Ovary (tissue), 7 donors: ENCODE measurements at regions not wholly inside any gene's neighbourhood (a gene's known extent, or its start where the extent isn't known, plus 50 kb on each side); places are given as distances from the start of the nearest gene placed in this dataset.

Experiments
- DNase-seq, 5 donors: peaks; one replicate each; pipeline ENCODE4 v3.0.0-alpha.2; 2019 to 2020
- H3K27ac ChIP-seq, 2 donors: fragments of 200-600 bp; one replicate each; pipeline versions ENCODE4 v1.5.1 to v1.8.0; 2019 to 2022
- H3K27me3 ChIP-seq: fragments of 200-600 bp; one replicate; pipeline ENCODE4 v1.8.0; 2022
- H3K36me3 ChIP-seq: fragments of 200-600 bp; sonication (generic); one replicate; pipeline ENCODE4 v1.5.1; 2019
- H3K4me1 ChIP-seq: one replicate; pipeline ENCODE4 v1.8.1; 2013; ENCODE audit warnings: mild to moderate bottlenecking, moderate library complexity; ENCODE audit not compliant: insufficient read depth
- H3K4me3 ChIP-seq: fragments of 200-600 bp; sonication (generic); one replicate; pipeline ENCODE4 v1.5.1; 2017
- H3K9me3 ChIP-seq, 2 donors: fragments of 200-600 bp in 1 of 2; sonication (generic) in 1 of 2; one replicate each; pipeline versions ENCODE4 v1.5.1 to v1.8.1; 2013 to 2019; ENCODE audit warnings: mild to moderate bottlenecking in 1 of 2, moderate library complexity in 1 of 2
- EP300 ChIP-seq: sonication (generic); formaldehyde crosslinking; IDR thresholded peaks from one replicate; pipeline ENCODE4 v1.6.1; 2017; ENCODE audit warnings: antibody characterized with exemption
- POLR2A ChIP-seq: fragments of 450-650 bp; IDR thresholded peaks from one replicate; pipeline ENCODE4 v1.6.1; 2017; ENCODE audit warnings: antibody characterized with exemption, mild to moderate bottlenecking, moderate library complexity
- WGBS, 3 donors: extraction: QIAGEN DNeasy Blood & Tissue Kit in 1 of 3; methylation state at CpG; one replicate each; pipeline versions ENCODE4 v1.1.5 to v1.1.7; 2013 to 2017; 5-methylcytosine and 5-hydroxymethylcytosine counted together
- intact Hi-C, 4 donors: fragments of 100-400 bp; cut with DNase I; formaldehyde crosslinking; loops; one replicate each; pipeline versions ENCODE4 v1.11.0 to v1.15.1; 2022 to 2023
- TF ChIP-seq, protein P1 (sequence below), 3 donors: fragments of 450-650 bp in 2 of 3; fragments of 200-600 bp in 1 of 3; IDR thresholded peaks; one replicate each; pipeline versions ENCODE4 v1.5.1 to v1.8.0; 2016 to 2022; ENCODE audit warnings: antibody characterized with exemption in 3 of 3, mild to moderate bottlenecking in 1 of 3
- donor health status: DM: no; HTN: no; CAD: no; lungs with moderate emphysema.
- donor health status: DM: no; HTN: no; CAD: no.
- donor health status: Bipolar disorder and iron deficiency.
- donor health status: DM: no; HTN: no; CAD: no.
- donor health status: DM: yes; HTN: yes; CAD: no.

DNA sequence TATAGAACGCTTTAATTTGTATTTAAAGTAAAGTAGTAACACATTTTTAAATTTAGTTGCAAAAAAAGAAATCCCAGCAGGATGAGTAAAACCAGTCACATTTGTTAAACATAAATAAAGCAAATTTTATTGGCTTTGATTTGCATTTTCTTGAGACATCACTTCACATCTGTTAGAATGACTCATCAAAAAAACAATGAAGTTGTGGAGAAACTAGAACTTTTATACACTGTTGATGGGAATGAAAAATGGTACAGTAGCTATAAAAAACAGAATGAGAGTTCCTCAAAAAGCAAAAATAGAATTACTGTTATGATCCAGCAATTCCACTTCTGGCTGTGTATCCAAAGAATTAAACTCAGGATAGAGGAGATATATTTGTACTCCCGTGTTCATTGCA lies 454.0 kb upstream of the KLHL4 start:
- WGBS, 3 donors = 66% methylated on average over 2 of the region's 2 CpGs
- H3K4me3 ChIP-seq = no peak overlapping the region
- no peak for DNase-seq
- no peak overlapping the region for H3K27ac ChIP-seq
- H3K9me3 ChIP-seq = no peaks in the 10 kb centered on the region
- TF ChIP-seq, protein P1, sequence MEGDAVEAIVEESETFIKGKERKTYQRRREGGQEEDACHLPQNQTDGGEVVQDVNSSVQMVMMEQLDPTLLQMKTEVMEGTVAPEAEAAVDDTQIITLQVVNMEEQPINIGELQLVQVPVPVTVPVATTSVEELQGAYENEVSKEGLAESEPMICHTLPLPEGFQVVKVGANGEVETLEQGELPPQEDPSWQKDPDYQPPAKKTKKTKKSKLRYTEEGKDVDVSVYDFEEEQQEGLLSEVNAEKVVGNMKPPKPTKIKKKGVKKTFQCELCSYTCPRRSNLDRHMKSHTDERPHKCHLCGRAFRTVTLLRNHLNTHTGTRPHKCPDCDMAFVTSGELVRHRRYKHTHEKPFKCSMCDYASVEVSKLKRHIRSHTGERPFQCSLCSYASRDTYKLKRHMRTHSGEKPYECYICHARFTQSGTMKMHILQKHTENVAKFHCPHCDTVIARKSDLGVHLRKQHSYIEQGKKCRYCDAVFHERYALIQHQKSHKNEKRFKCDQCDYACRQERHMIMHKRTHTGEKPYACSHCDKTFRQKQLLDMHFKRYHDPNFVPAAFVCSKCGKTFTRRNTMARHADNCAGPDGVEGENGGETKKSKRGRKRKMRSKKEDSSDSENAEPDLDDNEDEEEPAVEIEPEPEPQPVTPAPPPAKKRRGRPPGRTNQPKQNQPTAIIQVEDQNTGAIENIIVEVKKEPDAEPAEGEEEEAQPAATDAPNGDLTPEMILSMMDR (IDR thresholded peaks at IDR 0.05) = no peak
- TF ChIP-seq POLR2A = no peak
- no peak for TF ChIP-seq EP300
- H3K4me1 ChIP-seq = no peaks in the 10 kb centered on the region
- H3K27me3 ChIP-seq = no peaks in the 10 kb centered on the region
- H3K36me3 ChIP-seq = no peaks in the 10 kb centered on the region
- intact Hi-C loops = no loop called here

DNA sequence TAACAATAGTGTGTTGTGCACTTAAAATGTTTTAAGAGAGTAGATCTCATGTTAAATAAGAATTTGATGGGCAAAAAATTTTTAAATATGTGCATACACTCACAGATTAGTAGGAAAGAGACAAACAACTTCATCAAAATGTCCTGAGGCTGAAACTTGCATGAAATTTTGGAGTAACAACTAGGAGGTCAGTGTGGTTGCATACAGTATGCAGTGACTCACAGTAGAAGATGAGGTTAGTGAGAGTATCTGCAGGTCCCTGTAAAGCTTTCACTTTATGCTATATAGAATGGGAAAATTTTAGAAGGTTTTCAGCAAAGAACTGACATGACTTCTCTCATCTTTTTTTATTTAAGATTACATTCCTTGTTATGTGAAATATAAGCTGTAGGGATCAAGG lies 453.1 kb upstream of the KLHL4 start:
- Histone ChIP-seq H3K27me3 (no peaks in the 10 kb centered on the region), H3K4me3 (no peak overlapping the region), H3K9me3 (no peaks in the 10 kb centered on the region), H3K36me3 (no peaks in the 10 kb centered on the region), H3K27ac (no peak overlapping the region), H3K4me1 (no peaks in the 10 kb centered on the region)
- TF ChIP-seq EP300 (no peak), POLR2A (no peak)
- TF ChIP-seq, protein P1 (IDR thresholded peaks at IDR 0.05) = no peak
- DNase-seq = no peak
- intact Hi-C loops = no loop called here

DNA sequence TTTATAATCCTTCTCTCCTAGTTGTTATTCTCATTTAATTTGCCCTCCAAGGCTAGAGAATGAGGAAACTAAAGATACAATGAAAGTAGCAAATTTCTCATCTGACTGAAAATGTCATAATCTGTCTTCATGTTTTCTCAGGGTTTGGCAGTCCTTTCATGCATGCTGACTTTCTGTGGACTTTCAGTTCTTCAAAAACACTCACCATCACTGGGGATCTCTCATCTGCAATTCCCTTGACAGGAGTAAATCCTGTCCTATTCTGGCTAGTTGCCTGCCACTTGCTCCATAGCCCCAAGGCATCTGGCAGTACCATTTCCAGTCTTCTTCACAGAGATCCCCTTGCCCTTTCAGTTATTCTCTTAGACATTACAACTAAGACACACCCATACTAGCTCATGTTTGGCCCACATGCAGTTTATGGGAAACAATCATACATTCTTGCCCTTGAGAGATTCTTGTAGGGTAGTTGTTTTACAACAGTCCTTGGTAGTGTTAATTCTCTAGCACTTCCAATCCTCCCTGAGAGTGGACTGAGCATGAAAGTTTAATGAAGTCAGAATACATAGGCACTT lies 449.7 kb upstream of the KLHL4 start:
- Histone ChIP-seq H3K36me3 (no peaks in the 10 kb centered on the region), H3K4me1 (no peaks in the 10 kb centered on the region), H3K4me3 (no peak overlapping the region), H3K9me3 (no peaks in the 10 kb centered on the region), H3K27ac (no peak overlapping the region), H3K27me3 (no peaks in the 10 kb centered on the region)
- DNase-seq = no peak
- TF ChIP-seq, protein P1 (IDR thresholded peaks at IDR 0.05) = no peak
- no peak for TF ChIP-seq EP300
- TF ChIP-seq POLR2A = no peak
- intact Hi-C loops = no loop called here

DNA sequence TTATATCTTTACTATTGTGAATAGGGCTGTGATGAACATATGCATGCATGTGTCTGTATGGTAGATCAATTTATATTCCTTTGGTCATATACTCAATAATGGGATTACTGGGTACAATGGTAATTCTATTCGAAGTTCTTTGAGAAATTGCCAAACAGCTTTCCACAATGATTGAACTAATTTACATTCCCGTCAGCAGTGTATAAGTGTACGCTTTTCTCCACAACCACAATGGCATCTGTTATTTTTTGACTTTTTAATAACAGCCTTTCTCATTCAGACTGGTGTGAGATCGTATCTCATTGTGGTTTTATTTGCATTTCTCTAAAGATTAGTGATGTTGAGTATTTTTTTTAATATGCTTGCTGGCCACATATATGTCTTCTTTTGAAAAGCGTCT lies 439.4 kb upstream of the KLHL4 start:
- DNase-seq = no peak
- H3K36me3 ChIP-seq = no peaks in the 10 kb centered on the region
- TF ChIP-seq EP300 (no peak), POLR2A (no peak)
- TF ChIP-seq, protein P1 (IDR thresholded peaks at IDR 0.05) = no peak
- H3K4me1 ChIP-seq = no peaks in the 10 kb centered on the region
- intact Hi-C loops = no loop called here
- WGBS, 3 donors = 69 to 78% (median 75%) methylated on average over 5 of the region's 5 CpGs
- no peak overlapping the region for H3K4me3 ChIP-seq
- H3K27ac ChIP-seq = no peak overlapping the region
- H3K9me3 ChIP-seq = no peaks in the 10 kb centered on the region
- no peaks in the 10 kb centered on the region for H3K27me3 ChIP-seq
